Fibroblast of mammary gland (primary cell): ENCODE measurements at regions not wholly inside any gene's neighbourhood (a gene's known extent, or its start where the extent isn't known, plus 50 kb on each side); places are given as distances from the start of the nearest gene placed in this dataset.

ENCODE experiments used
- DNase-seq: peaks from one replicate; pipeline ENCODE4 v3.0.0-alpha.2; 2010; ENCODE audit warnings: low read depth
- H3K4me3 ChIP-seq: 2 replicates; pipeline ENCODE4 v1.5.1; 2011; ENCODE audit warnings: low read depth, mild to moderate bottlenecking, low read length, moderate library complexity; ENCODE audit not compliant: control insufficient read depth
- TF ChIP-seq, protein P1 (sequence below): conservative IDR thresholded peaks from 2 replicates; pipeline ENCODE4 v1.5.1; 2011; ENCODE audit warnings: low read depth, low read length, inconsistent platforms; ENCODE audit not compliant: control insufficient read depth, insufficient read depth

DNA sequence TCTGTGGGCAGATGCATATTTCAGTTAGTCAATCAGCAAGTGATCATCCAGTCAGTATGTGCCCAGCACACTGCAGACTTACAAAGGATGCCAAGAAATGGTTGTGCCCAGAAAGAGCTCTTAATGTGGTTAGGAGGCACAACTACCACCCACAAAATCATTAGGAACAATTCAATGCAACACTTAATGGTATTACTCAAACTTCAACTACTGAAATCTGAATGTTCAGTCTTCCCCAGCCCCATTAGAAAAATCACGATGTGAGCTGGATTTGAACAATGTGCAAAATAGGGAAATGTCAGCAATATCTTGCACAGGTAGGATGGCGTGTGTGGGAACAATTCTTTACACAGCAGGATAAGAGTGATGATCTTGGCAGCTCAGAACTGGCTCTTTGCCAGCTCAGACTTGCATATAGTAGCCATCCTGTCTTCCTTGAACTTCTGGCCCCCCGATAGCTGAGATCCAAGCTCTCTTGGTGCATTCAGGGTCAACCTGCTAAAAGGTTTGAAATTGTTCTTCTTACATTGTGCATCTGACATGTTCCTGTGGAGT lies 556.7 kb upstream of the HTR1E start:
- no peak overlapping the region for H3K4me3 ChIP-seq
- DNase-seq: no peak
- TF ChIP-seq, protein P1, sequence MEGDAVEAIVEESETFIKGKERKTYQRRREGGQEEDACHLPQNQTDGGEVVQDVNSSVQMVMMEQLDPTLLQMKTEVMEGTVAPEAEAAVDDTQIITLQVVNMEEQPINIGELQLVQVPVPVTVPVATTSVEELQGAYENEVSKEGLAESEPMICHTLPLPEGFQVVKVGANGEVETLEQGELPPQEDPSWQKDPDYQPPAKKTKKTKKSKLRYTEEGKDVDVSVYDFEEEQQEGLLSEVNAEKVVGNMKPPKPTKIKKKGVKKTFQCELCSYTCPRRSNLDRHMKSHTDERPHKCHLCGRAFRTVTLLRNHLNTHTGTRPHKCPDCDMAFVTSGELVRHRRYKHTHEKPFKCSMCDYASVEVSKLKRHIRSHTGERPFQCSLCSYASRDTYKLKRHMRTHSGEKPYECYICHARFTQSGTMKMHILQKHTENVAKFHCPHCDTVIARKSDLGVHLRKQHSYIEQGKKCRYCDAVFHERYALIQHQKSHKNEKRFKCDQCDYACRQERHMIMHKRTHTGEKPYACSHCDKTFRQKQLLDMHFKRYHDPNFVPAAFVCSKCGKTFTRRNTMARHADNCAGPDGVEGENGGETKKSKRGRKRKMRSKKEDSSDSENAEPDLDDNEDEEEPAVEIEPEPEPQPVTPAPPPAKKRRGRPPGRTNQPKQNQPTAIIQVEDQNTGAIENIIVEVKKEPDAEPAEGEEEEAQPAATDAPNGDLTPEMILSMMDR: no peak

DNA sequence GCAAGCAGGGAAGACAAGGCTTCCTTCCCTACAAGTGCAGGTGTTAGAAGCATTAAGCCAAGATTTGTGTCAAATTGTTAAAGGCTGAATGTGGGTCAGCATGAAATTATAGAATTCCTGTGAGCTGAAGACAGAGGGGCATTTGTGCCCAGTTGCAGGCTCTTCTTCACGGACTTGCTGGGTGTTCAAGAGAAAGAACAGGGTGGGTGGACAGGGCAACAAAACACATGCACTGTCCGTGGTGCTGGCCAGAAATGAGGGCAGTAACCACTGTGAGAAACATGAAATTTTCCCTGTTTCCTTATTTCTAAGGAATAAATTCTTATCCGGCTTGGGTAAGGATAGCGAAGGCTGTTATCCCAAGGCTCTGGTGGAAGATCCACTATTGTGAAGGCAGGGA lies 579.5 kb upstream of the HTR1E start:
- H3K4me3 ChIP-seq: no peak overlapping the region
- no peak for DNase-seq
- TF ChIP-seq, protein P1: no peak

GRCh38 chr6:86355271-86355670 lies 582.1 kb upstream of the HTR1E start:
- TF ChIP-seq, protein P1: no peak
- no peak overlapping the region for H3K4me3 ChIP-seq
- DNase-seq: no peak

DNA sequence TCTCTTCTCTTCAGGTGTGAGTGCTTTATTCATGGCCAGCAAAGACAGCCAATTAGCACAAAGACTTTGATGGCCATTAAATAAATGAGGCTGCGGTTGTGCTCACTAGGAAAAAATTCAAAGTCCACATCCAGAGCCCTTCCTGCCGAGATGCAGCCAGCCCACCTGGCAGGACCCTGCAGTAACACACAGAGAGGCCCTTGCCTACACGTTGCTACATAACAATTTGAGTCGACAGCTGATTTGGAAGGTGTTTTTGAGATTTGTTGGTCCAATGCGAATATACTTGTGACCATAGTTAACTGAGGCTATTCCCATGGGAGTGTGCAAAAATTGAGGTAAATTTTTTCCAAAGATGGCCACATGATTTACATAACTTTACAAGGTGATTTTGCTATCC lies 605.4 kb upstream of the HTR1E start:
- no peak overlapping the region for H3K4me3 ChIP-seq
- TF ChIP-seq, protein P1: no peak
- no peak for DNase-seq

DNA sequence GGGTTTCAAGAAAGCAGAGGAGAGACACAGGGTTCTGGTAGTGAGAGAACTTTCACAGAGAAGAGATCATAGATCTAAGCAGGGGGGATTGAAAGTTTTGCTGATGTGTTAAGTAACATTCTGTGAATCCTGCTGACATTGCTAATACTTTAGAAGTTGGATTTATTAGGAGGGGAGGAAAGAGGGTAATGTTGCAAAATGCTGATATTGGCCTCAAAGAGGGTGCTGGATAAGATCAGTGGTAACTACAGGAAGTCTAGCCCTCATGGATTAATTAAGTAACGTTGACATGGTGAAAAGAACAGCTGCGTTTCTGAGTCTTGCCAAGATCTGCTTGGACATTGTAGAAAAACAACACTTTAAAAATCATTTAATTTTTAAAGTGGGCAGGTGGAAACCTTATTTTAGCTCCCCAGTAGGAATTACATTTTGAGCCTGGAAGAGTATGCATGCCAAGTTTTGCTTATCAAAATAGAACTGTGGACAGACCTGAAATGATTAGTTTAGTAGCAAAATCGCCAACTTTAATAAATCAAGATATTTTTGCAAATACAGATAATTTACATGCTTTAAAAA lies 606.0 kb upstream of the HTR1E start:
- no peak overlapping the region for H3K4me3 ChIP-seq
- DNase-seq: no peak
- TF ChIP-seq, protein P1: no peak

DNA sequence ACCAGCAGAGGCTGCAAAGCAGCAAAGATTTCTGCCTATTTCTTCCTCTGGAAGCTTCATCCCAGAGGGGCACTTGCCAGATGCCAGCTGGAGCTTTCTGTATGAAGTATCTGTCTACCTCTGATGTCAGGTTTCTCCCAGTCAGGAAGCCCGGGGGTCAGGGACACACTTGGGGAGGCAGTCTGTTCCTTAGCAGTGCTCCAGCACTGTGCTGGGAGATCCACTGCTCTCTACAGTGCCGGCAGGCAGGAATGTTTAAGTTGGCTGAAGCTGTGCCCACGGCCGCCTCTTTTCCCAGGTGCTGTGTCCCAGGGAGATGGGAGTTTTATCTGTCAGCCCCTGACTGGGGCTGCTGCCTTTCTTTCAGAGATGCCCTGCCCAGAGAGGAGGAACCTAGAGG lies 631.1 kb upstream of the HTR1E start:
- H3K4me3 ChIP-seq: no peak overlapping the region
- TF ChIP-seq, protein P1: no peak
- no peak for DNase-seq
